LNCaP clone FGC (cell line): ENCODE measurements at regions not wholly inside any gene's neighbourhood (a gene's known extent, or its start where the extent isn't known, plus 50 kb on each side); places are given as distances from the start of the nearest gene placed in this dataset.

ENCODE experiments used
- DNase-seq: peaks from one replicate; pipeline ENCODE4 v3.0.0-alpha.2; 2011; ENCODE audit warnings: low read depth
- H3K4me3 ChIP-seq: 2 replicates; pipeline ENCODE4 v1.5.1; 2011; ENCODE audit warnings: mild to moderate bottlenecking, low read depth, low read length, control low read depth
- CTCF ChIP-seq: IDR thresholded peaks from 2 replicates; pipeline ENCODE4 v1.5.1; 2012; ENCODE audit warnings: mild to moderate bottlenecking; ENCODE audit not compliant: control insufficient read depth, insufficient read depth; ENCODE audit errors: extremely low read depth

GRCh38 chr10:129253865-129254179 is 213.2 kb upstream of the MGMT start:
- no peak for DNase-seq
- TF ChIP-seq CTCF: no peak
- no peak overlapping the region for H3K4me3 ChIP-seq

GRCh38 chr10:129258283-129258923 is 208.6 kb upstream of the MGMT start:
- no peak for DNase-seq
- no peak overlapping the region for H3K4me3 ChIP-seq
- TF ChIP-seq CTCF: no peak

DNA sequence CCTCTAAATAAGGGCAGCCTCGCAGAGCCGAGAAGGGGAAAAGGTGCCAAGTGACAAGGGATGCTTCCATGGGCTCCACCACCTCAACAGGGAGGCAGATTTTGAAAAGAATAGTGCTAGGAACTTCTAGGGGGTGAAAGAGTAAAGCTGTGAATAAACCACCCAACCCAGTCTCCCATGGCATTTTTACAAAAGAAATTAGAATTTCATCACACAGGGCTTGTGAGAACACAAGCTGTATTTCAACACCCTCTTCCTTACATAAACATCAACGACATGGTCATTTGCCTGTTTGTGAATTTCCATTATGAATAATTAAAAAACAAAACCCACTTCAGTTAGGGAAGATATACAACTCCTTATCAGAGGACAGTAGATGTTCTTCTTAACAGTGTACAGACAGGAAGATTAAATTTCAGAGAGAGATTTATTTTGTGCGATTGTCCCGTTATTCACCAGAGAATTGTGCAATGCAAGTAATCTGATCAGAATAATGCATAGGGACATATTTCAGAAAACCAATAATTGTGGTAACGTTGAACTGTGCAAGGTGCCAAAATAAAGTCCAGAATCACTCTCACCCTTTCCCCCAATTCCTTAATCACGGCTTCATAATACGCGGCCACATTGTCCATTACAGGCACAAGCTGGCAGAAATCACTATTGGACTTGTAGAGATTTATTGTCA is 207.8 kb upstream of the MGMT start:
- no peak for DNase-seq
- no peak for TF ChIP-seq CTCF
- no peak overlapping the region for H3K4me3 ChIP-seq

- no peak overlapping the region for H3K4me3 ChIP-seq
- TF ChIP-seq CTCF: no peak
- DNase-seq: no peak
Observed at GRCh38 chr10:129272176-129272575, 194.9 kb upstream of the MGMT start.

DNA sequence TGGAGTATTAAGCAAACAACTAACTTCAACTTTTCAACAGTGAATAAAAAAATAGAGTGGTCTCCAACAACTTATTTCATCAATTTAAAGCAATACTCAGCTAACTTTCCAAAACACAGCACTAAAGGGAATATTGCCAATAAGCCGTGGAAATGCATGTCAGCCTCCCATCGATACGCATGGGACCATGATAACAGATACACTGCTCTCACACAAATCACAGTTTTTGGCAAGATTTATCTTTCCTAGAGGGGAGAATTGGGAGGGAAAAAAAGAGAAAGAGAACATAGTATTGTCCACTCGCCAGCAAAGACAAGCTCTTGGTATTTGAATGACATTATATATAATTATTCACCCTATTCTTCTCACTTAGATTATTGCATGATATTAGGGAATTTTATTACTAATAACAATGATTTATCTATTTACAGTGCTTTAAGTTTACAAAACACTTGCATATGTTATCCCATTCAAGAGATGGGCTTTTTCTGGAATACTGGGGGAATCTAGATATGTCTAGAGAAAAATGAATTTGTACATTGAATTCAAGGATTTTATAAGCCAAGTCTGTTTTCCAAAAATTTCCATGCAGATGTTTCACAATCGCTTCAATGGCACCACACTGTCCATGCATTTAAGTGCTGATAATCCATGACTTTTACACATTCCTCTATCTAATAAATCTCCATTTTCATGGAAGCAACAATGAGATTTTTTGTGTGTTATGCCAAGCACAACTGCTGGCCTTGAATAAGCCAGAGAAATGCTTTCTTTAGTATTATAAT is 194.0 kb upstream of the MGMT start:
- H3K4me3 ChIP-seq: no peak overlapping the region
- TF ChIP-seq CTCF: no peak
- no peak for DNase-seq

DNA sequence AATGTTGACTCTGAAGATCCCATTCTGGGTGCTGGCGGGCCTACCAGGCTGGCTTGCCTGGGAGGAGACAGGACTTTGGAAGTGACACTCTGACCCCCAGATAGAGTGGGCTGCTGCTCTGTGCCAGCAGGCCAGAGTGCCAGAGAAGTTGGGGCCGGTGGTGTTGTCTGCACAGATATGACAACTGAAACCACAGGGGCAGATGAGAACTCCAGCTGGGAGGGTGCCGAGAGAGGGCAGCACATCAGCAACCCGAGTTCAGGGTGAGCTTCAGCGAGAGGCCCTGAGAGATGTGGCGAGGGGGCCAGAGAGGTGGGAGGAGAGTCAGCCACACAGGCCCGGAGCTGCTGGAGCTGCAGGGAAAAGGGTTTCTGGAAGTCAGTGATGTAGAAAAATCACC is 193.2 kb upstream of the MGMT start:
- no peak for DNase-seq
- no peak overlapping the region for H3K4me3 ChIP-seq
- TF ChIP-seq CTCF: no peak
